ENCODE measurements at regions not wholly inside any gene's neighbourhood (a gene's known extent, or its start where the extent isn't known, plus 50 kb on each side); places are given as distances from the start of the nearest gene placed in this dataset.

DNA sequence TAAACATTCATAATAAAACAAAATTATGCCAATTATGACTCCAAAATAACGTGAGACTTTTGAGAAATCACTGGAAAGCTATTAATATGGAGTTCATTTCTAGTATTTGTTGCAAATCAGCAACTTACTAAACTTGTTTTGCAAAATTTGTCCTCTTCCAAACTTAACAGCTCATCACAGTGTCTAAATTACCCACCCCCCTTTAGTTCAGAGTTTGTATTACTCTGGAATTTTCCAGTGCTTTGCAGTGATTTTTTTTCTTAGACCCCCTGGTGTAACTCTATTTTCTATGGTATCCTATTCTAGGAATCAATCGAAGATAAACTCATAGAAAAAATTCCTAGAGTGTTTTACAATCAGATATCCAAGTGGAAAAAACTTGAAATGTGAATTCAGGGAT lies 72.4 kb upstream of the CACHD1 start:
- TF ChIP-seq, protein P1, sequence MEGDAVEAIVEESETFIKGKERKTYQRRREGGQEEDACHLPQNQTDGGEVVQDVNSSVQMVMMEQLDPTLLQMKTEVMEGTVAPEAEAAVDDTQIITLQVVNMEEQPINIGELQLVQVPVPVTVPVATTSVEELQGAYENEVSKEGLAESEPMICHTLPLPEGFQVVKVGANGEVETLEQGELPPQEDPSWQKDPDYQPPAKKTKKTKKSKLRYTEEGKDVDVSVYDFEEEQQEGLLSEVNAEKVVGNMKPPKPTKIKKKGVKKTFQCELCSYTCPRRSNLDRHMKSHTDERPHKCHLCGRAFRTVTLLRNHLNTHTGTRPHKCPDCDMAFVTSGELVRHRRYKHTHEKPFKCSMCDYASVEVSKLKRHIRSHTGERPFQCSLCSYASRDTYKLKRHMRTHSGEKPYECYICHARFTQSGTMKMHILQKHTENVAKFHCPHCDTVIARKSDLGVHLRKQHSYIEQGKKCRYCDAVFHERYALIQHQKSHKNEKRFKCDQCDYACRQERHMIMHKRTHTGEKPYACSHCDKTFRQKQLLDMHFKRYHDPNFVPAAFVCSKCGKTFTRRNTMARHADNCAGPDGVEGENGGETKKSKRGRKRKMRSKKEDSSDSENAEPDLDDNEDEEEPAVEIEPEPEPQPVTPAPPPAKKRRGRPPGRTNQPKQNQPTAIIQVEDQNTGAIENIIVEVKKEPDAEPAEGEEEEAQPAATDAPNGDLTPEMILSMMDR (IDR thresholded peaks at IDR 0.05) = no peak
- no peak for TF ChIP-seq EZH2 (IDR thresholded peaks at IDR 0.05; ENCODE audit: borderline replicate concordance, insufficient read depth, low read depth, low read length, poor library complexity, severe bottlenecking)
